ENCODE measurements at regions not wholly inside any gene's neighbourhood (a gene's known extent, or its start where the extent isn't known, plus 50 kb on each side); places are given as distances from the start of the nearest gene placed in this dataset.

GRCh38 chr11:97667057-97667456 is 1277.2 kb downstream of the JRKL start:
- Histone ChIP-seq H4K8ac (ENCODE audit: low read depth in 2 of 2, low read length in 2 of 2) (no peak overlapping the region), H3K79me1 (ENCODE audit: low read depth in 1 of 2, low read length in 2 of 2) (no peaks in the 10 kb centered on the region), H4K5ac (ENCODE audit: low read depth, low read length) (no peak overlapping the region), H3K9ac (ENCODE audit: low read depth, low read length) (no peak overlapping the region), H3K18ac (ENCODE audit: low read depth, low read length) (no peak overlapping the region), H2BK15ac (ENCODE audit: low read depth, low read length) (no peak overlapping the region), H2BK20ac (ENCODE audit: low read depth, low read length) (no peak overlapping the region), H2AFZ (replicated peaks; ENCODE audit: low read length, poor library complexity) (no peak overlapping the region), H3K9me3 (ENCODE audit: control insufficient read depth, insufficient read depth, low read length) (peaks cover 6% of the 10 kb centered on the region; the same call in 1 of the 2 replicates), H3K23ac (ENCODE audit: low read depth, low read length) (no peak overlapping the region), H3K4me1 (ENCODE audit: control insufficient read depth, insufficient read depth, low read length) (no peaks in the 10 kb centered on the region), H2AK5ac (ENCODE audit: low read depth, low read length) (no peak overlapping the region), H2BK120ac (ENCODE audit: low read depth, low read length) (no peak overlapping the region), H4K20me1 (ENCODE audit: insufficient read depth, low read length) (no peaks in the 10 kb centered on the region), H3K14ac (replicated peaks; ENCODE audit: low read depth, low read length) (no peak overlapping the region), H2BK5ac (ENCODE audit: low read depth, low read length, poor library complexity, severe bottlenecking) (no peak overlapping the region), H3K56ac (ENCODE audit: extremely low read depth, insufficient read depth, low read length) (no peak overlapping the region), H3K27me3 (ENCODE audit: control insufficient read depth, insufficient read depth, low read length) (no peaks in the 10 kb centered on the region), H3K4me2 (ENCODE audit: low read depth, low read length) (no peak overlapping the region), H4K91ac (ENCODE audit: insufficient read depth, low read depth, low read length) (no peak overlapping the region), H3K27ac (ENCODE audit: insufficient read depth, low read length) (no peak overlapping the region), H3K4ac (ENCODE audit: low read depth, low read length) (no peak overlapping the region), H3K9me1 (ENCODE audit: insufficient read depth, low read length) (no peaks in the 10 kb centered on the region), H3K4me3 (ENCODE audit: insufficient read depth, low read depth, low read length) (no peak overlapping the region), H2AK9ac (replicated peaks; ENCODE audit: low read depth, low read length, poor library complexity) (no peak overlapping the region), H3K36me3 (ENCODE audit: control insufficient read depth, insufficient read depth, low read length) (no peaks in the 10 kb centered on the region)
- ChIA-PET CTCF (no interaction called here), POLR2A (ENCODE audit: unreplicated experiment) (no interaction called here)
- WGBS, 2 experiments (ENCODE audit: extremely low coverage in 2 of 2, insufficient read length in 1 of 2): 91% methylated on average over 16 of the region's 20 CpGs; no CpG with 5 or more reads in 1 of the 2 experiments
- no TSS peak for BruUV-seq (replicated peaks)
- intact Hi-C loops (cut with micrococcal nuclease): no loop called here
- dilution Hi-C loops (cut with HindIII; ENCODE audit: low sequenced_read_pairs, unreplicated experiment): no loop called here
- DNase-seq: no peak
- no peak for ATAC-seq (ENCODE audit: low read depth)
- TF ChIP-seq USF2 (IDR thresholded peaks at IDR 0.05; ENCODE audit: low read depth, low read length): no peak
- in situ Hi-C loops (cut with MboI; ENCODE audit: low sequenced_read_pairs): no loop called here

All from IMR-90 (cell line).